SK-N-SH (cell line): ENCODE measurements at regions not wholly inside any gene's neighbourhood (a gene's known extent, or its start where the extent isn't known, plus 50 kb on each side); places are given as distances from the start of the nearest gene placed in this dataset.

Source experiments
- CTCF ChIA-PET: fragments of 300-600, 350-600 bp; formaldehyde crosslinking; extraction: SDS; loops from one replicate; lab custom pipeline; 2021; lab: Yijun Ruan, JAX
- POLR2A ChIA-PET: fragments of 350-600 bp; sonication (Branson Sonifier 250); formaldehyde crosslinking; extraction: SDS; loops from one replicate; lab custom pipeline; 2020; ENCODE audit warnings: antibody characterized with exemption, inconsistent platforms; lab: Yijun Ruan, JAX
- DNase-seq: peaks from one replicate; pipeline ENCODE4 v3.0.0; 2012
- H2AFZ ChIP-seq: fragments of 200-600 bp; sonication (generic); 2 replicates; pipeline ENCODE4 v1.8.1; 2016; ENCODE audit warnings: antibody characterized with exemption, mild to moderate bottlenecking, low read depth
- H3F3A ChIP-seq: fragments of 200-600 bp; sonication (generic); replicated peaks from 2 replicates; pipeline ENCODE3; 2016; ENCODE audit warnings: antibody characterized with exemption, mild to moderate bottlenecking; ENCODE audit not compliant: insufficient read depth
- H3K27ac ChIP-seq, 2 experiments: fragments of 200-500 bp in 1 of 2; fragments of 200-600 bp in 1 of 2; sonication (Bioruptor generic) in 1 of 2; sonication (generic), shearing (Covaris generic) in 1 of 2; 2 replicates each; pipeline versions ENCODE4 v1.5.1 to v1.6.1; 2014 to 2016; ENCODE audit warnings: low read depth in 2 of 2, inconsistent platforms in 1 of 2, low read length in 1 of 2, mild to moderate bottlenecking in 1 of 2, mixed read lengths in 1 of 2
- H3K27me3 ChIP-seq: fragments of 200-600 bp; sonication (generic), shearing (Covaris generic); 2 replicates; pipeline ENCODE4 v1.6.1; 2016; ENCODE audit warnings: mixed run types; ENCODE audit not compliant: insufficient read depth
- H3K36me3 ChIP-seq, 2 experiments: fragments of 200-500 bp in 1 of 2; fragments of 200-600 bp in 1 of 2; sonication (Bioruptor generic) in 1 of 2; sonication (generic) in 1 of 2; replicated peaks in 1 of 2; 2 replicates each; pipeline versions ENCODE3 to v1.5.1; 2014 to 2016; ENCODE audit warnings: low read length in 1 of 2, mild to moderate bottlenecking in 1 of 2; ENCODE audit not compliant: insufficient read depth in 2 of 2, control insufficient read depth in 1 of 2
- H3K4me1 ChIP-seq, 2 experiments: fragments of 200-500 bp in 1 of 2; fragments of 200-600 bp in 1 of 2; sonication (Bioruptor generic) in 1 of 2; sonication (generic), shearing (Covaris generic) in 1 of 2; 2 replicates each; pipeline versions ENCODE4 v1.5.1 to v1.6.1; 2014 to 2016; ENCODE audit warnings: low read depth in 1 of 2, low read length in 1 of 2, mixed run types in 1 of 2; ENCODE audit not compliant: insufficient read depth in 2 of 2, control insufficient read depth in 1 of 2
- H3K4me2 ChIP-seq: fragments of 200-600 bp; sonication (generic), shearing (Covaris generic); 2 replicates; pipeline ENCODE4 v1.6.1; 2017; ENCODE audit warnings: mixed run types
- H3K4me3 ChIP-seq, 2 experiments: fragments of 200-500 bp in 1 of 2; fragments of 200-600 bp in 1 of 2; sonication (Bioruptor generic) in 1 of 2; sonication (generic), shearing (Covaris generic) in 1 of 2; 2 replicates each; pipeline versions ENCODE4 v1.5.1 to v1.8.1; 2014 to 2016; ENCODE audit warnings: low read depth in 2 of 2, inconsistent platforms in 1 of 2, low read length in 1 of 2, mild to moderate bottlenecking in 1 of 2, mixed read lengths in 1 of 2, moderate library complexity in 1 of 2
- H3K79me2 ChIP-seq: fragments of 200-600 bp; sonication (generic); 2 replicates; pipeline ENCODE4 v1.8.1; 2017; ENCODE audit warnings: mild to moderate bottlenecking; ENCODE audit not compliant: insufficient read depth
- H3K9ac ChIP-seq: fragments of 200-600 bp; sonication (generic); 2 replicates; pipeline ENCODE4 v1.6.1; 2017; ENCODE audit warnings: mixed run types
- H3K9me2 ChIP-seq: fragments of 200-600 bp; sonication (generic); 2 replicates; pipeline ENCODE4 v1.6.1; 2017; ENCODE audit warnings: mixed run types
- H3K9me3 ChIP-seq: fragments of 200-600 bp; sonication (generic); 2 replicates; pipeline ENCODE4 v1.6.1; 2017; ENCODE audit warnings: mixed run types, mild to moderate bottlenecking, moderate library complexity
- H4K20me1 ChIP-seq: fragments of 200-600 bp; sonication (generic); 2 replicates; pipeline ENCODE4 v1.6.1; 2017; ENCODE audit warnings: mild to moderate bottlenecking, mixed run types; ENCODE audit not compliant: insufficient read depth
- CTCF ChIP-seq: fragments of 200-600 bp; sonication (generic); IDR thresholded peaks from 2 replicates; pipeline ENCODE4 v1.6.1; 2017; ENCODE audit warnings: antibody characterized with exemption, mild to moderate bottlenecking, moderate library complexity
- ELF1 ChIP-seq: IDR thresholded peaks from 2 replicates; pipeline ENCODE4 v1.4.0; 2012
- EZH2phosphoT487 ChIP-seq: fragments of 200-600 bp; sonication (generic); IDR thresholded peaks from 2 replicates; pipeline ENCODE4 v1.6.1; 2017; ENCODE audit warnings: low read depth, mixed run types, mild to moderate bottlenecking, antibody characterized with exemption, moderate library complexity, borderline replicate concordance
- FOXJ3 ChIP-seq: sonication (generic); formaldehyde crosslinking; IDR thresholded peaks from 2 replicates; pipeline ENCODE4 v1.5.1; 2020; ENCODE audit warnings: mild to moderate bottlenecking, missing genetic modification reagents
- IRF3 ChIP-seq: fragments of 150-350 bp; IDR thresholded peaks from 2 replicates; pipeline ENCODE4 v1.6.1; 2016; ENCODE audit warnings: mild to moderate bottlenecking, low read depth, low read length
- JUND ChIP-seq: IDR thresholded peaks from 2 replicates; pipeline ENCODE4 v1.4.0; 2012
- MAX ChIP-seq: IDR thresholded peaks from 2 replicates; pipeline ENCODE4 v1.4.0; 2012; ENCODE audit warnings: low read depth
- MEF2A ChIP-seq: IDR thresholded peaks from 2 replicates; pipeline ENCODE4 v1.4.0; 2012; ENCODE audit warnings: low read depth, borderline replicate concordance
- MXI1 ChIP-seq: IDR thresholded peaks from 2 replicates; pipeline ENCODE4 v1.6.1; 2012; ENCODE audit warnings: mild to moderate bottlenecking, low read depth, low read length, improper control_type of control experiment
- PBX3 ChIP-seq: IDR thresholded peaks from 2 replicates; pipeline ENCODE4; 2012
- POLR2AphosphoS5 ChIP-seq: IDR thresholded peaks from 2 replicates; pipeline ENCODE4 v1.6.1; 2012; ENCODE audit warnings: low read depth, low read length
- REST ChIP-seq: IDR thresholded peaks from 2 replicates; pipeline ENCODE4 v1.6.1; 2012; ENCODE audit warnings: mild to moderate bottlenecking, low read depth, low read length, moderate library complexity
- RFX5 ChIP-seq: IDR thresholded peaks from 2 replicates; pipeline ENCODE4 v1.6.1; 2012; ENCODE audit warnings: mild to moderate bottlenecking, improper control_type of control experiment, low read length
- RXRA ChIP-seq: IDR thresholded peaks from 2 replicates; pipeline ENCODE4 v1.4.0; 2012; ENCODE audit warnings: low read depth, mild to moderate bottlenecking, borderline replicate concordance
- SIN3A ChIP-seq: IDR thresholded peaks from 2 replicates; pipeline ENCODE4 v1.6.1; 2012; ENCODE audit warnings: low read depth, mild to moderate bottlenecking, low read length, moderate library complexity, borderline replicate concordance
- ZBTB33 ChIP-seq: IDR thresholded peaks from 2 replicates; pipeline ENCODE4 v1.4.0; 2012; ENCODE audit warnings: low read depth, borderline replicate concordance
- whole genome bisulfite sequencing: methylation state at CpG from one replicate; pipeline ENCODE4 v1.1.6; 2017; ENCODE audit warnings: low lambda C conversion rate; 5-methylcytosine and 5-hydroxymethylcytosine counted together

GRCh38 chr9:23413541-23413940 is 412.5 kb downstream of the ELAVL2 start:
- H3K9ac ChIP-seq = no peak overlapping the region
- H3K4me2 ChIP-seq = no peak overlapping the region
- no peaks in the 10 kb centered on the region for H3K4me1 ChIP-seq
- H3K27me3 ChIP-seq = no peaks in the 10 kb centered on the region
- no peaks in the 10 kb centered on the region for H3K9me2 ChIP-seq
- no peaks in the 10 kb centered on the region for H3K9me3 ChIP-seq
- H3K79me2 ChIP-seq = no peaks in the 10 kb centered on the region
- H3K36me3 ChIP-seq = no peaks in the 10 kb centered on the region
- H3K4me3 ChIP-seq = no peak overlapping the region
- H4K20me1 ChIP-seq = no peaks in the 10 kb centered on the region
- DNase-seq = no peak
- TF ChIP-seq SIN3A = no peak
- CTCF ChIA-PET = no interaction called here
- H3F3A ChIP-seq = no peaks in the 10 kb centered on the region
- POLR2A ChIA-PET = no interaction called here
- 61% methylated on average over 2 of the region's 2 CpGs for WGBS
- H2AFZ ChIP-seq = no peak overlapping the region
- no peak overlapping the region for H3K27ac ChIP-seq

- H3K79me2 ChIP-seq = no peaks in the 10 kb centered on the region
- TF ChIP-seq POLR2AphosphoS5 = no peak
- TF ChIP-seq FOXJ3 (CRISPR knock-in tag) = no peak
- TF ChIP-seq CTCF = no peak
- TF ChIP-seq MEF2A = no peak
- TF ChIP-seq IRF3 = no peak
- no peak for TF ChIP-seq ZBTB33
- no peak for TF ChIP-seq MAX
- TF ChIP-seq JUND = no peak
- TF ChIP-seq PBX3 = no peak
- TF ChIP-seq MXI1 = no peak
- no peak for TF ChIP-seq RFX5
- no peak for TF ChIP-seq ELF1
- no peak for TF ChIP-seq EZH2phosphoT487
- TF ChIP-seq RXRA = no peak
- TF ChIP-seq REST = no peak
- no peak overlapping the region for H3K27ac ChIP-seq
- H3K4me3 ChIP-seq = no peak overlapping the region
- H3K4me2 ChIP-seq = no peak overlapping the region
- 17% methylated on average over 6 of the region's 6 CpGs for WGBS
- no peak overlapping the region for H3K9ac ChIP-seq
- no peak overlapping the region for H2AFZ ChIP-seq
- H3K9me2 ChIP-seq = no peaks in the 10 kb centered on the region
- no peaks in the 10 kb centered on the region for H3K36me3 ChIP-seq
- H4K20me1 ChIP-seq = no peaks in the 10 kb centered on the region
- no peaks in the 10 kb centered on the region for H3K27me3 ChIP-seq
- ChIA-PET CTCF (no interaction called here), POLR2A (no interaction called here)
- no peak for DNase-seq
- H3K9me3 ChIP-seq = no peaks in the 10 kb centered on the region
- H3K4me1 ChIP-seq = no peaks in the 10 kb centered on the region
- no peaks in the 10 kb centered on the region for H3F3A ChIP-seq
Measured at GRCh38 chr9:23423999-23424398, 402.0 kb downstream of the ELAVL2 start.
